OCI-LY3 (cell line): ENCODE measurements at regions not wholly inside any gene's neighbourhood (a gene's known extent, or its start where the extent isn't known, plus 50 kb on each side); places are given as distances from the start of the nearest gene placed in this dataset.

Source experiments
- CTCF ChIP-seq: fragments of 200-600, 300-600 bp; sonication (generic); IDR thresholded peaks from 2 replicates; pipeline ENCODE4 v1.5.1; 2014; ENCODE audit warnings: antibody characterized with exemption, low read length, low read depth
- EZH2phosphoT487 ChIP-seq: fragments of 200-600 bp; shearing (Covaris generic); IDR thresholded peaks from 2 replicates; pipeline ENCODE4 v1.6.1; 2018; ENCODE audit warnings: antibody characterized with exemption, mixed run types, low read depth

DNA sequence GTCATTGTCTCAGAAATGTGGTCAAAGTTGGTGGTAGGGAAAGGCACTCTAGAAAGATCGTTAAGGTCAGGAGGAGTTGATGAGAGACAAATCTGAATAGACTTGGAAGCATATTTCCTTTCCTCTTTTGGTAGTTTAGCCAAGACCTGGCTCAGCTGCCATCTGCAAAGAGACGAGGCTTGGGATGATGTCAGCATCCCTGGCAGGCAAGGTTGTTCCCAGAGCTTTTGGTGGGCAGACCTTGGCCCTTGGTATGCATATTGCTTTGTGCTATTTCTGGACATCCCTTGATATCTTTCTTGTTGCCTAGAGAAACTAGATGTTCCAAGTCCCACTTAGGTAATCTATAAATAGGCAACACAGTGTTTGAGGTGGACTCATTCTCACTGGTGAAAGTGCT is 82.4 kb upstream of the NAF1 start:
- TF ChIP-seq CTCF (no peak), EZH2phosphoT487 (no peak)
